GM23338 (cell line): ENCODE measurements at regions not wholly inside any gene's neighbourhood (a gene's known extent, or its start where the extent isn't known, plus 50 kb on each side); places are given as distances from the start of the nearest gene placed in this dataset.

Experiments
- CTCF ChIP-seq, 2 experiments: fragments of 200-600 bp in 1 of 2; sonication (generic) in 1 of 2; conservative IDR thresholded peaks; 2 replicates each; pipeline versions ENCODE4 v1.5.1 to v1.6.1; 2016 to 2017; ENCODE audit warnings: antibody characterized with exemption in 2 of 2, low read depth in 2 of 2, mild to moderate bottlenecking in 2 of 2, moderate library complexity in 1 of 2
- EZH2 ChIP-seq: fragments of 200-600 bp; sonication (generic); IDR thresholded peaks from one replicate; pipeline ENCODE4 v1.8.0; 2017; ENCODE audit warnings: antibody characterized with exemption, mild to moderate bottlenecking, low read depth; ENCODE audit not compliant: unreplicated experiment
- EZH2phosphoT487 ChIP-seq: fragments of 200-600 bp; sonication (generic); IDR thresholded peaks from one replicate; pipeline ENCODE4 v1.8.1; 2018; ENCODE audit warnings: antibody characterized with exemption; ENCODE audit not compliant: unreplicated experiment
- POLR2AphosphoS5 ChIP-seq: IDR thresholded peaks from 2 replicates; pipeline ENCODE4 v1.6.1; 2016; ENCODE audit warnings: antibody characterized with exemption, low read depth

DNA sequence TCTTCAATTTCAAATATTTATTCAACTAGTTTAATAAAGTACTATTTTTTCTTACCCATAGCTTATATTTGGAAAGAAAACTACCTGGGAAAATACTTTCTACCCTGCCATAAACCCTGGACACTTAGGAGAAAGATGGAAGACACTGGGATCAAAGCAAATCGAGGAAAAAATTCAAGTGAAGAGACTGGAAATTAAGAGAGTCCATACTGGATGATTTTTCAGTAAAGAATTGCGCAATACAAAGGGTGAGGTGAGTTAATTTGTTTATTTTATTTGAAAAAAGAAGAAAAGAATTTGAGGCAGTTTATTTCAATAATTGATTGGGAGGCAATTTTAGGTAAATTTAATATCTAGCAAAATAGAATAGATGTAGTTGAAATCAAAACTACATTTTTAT lies 331.8 kb upstream of the ITGA1 start:
- TF ChIP-seq CTCF (conservative IDR thresholded peaks at IDR 0.05; ENCODE audit: low read depth in 2 of 2) (no peak), EZH2 (no peak), EZH2phosphoT487 (no peak), POLR2AphosphoS5 (no peak)
